ENCODE measurements at regions not wholly inside any gene's neighbourhood (a gene's known extent, or its start where the extent isn't known, plus 50 kb on each side); places are given as distances from the start of the nearest gene placed in this dataset.

DNA sequence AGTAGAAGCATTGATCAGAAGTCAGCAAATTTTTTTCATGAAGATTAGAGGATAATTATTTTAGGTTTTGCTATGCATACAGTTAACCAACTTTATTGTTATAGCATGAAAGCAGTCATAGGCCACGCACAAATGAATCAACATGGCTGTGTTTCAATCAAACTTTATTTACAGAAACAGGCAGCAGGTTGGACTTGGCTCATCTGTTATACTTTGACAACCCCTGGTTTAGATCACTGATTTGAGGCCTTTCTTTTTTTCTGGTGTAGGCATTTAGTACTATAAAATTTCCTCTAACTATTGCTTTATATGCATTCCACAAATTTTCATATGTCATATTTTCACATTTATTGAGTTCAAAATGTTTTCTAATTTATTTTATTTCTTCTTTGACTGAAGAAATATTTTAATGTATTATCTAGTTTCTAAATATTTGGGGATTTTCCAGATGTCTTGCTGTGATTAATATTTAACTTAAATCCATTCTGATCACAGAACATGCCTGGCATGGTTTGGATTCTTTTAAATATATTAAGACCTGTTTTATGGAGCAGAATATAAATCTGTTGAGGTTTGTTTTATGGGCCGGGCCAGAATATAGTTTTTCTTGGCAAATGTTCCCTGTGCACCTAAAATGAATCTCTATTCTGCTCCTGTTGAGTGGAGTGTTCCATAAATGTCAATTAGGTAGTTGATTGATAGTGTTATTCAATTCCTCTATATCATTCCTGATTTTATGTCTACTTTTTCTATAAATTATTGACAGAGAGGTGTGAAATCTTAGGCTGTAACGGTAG lies 116.3 kb upstream of the KLHL29 start:
- TF ChIP-seq CTCF (IDR thresholded peaks at IDR 0.05; ENCODE audit: insufficient read depth, low read length, poor library complexity, severe bottlenecking) = no peak
- H3K36me3 ChIP-seq (ENCODE audit: control insufficient read depth, insufficient read depth, low read length) = no peaks in the 10 kb centered on the region
- H3K4me3 ChIP-seq (replicated peaks; ENCODE audit: low read depth, low read length) = no peak overlapping the region
- DNase-seq (ENCODE audit: extremely low read depth, insufficient read length) = no peak
- no peaks in the 10 kb centered on the region for H3K27me3 ChIP-seq (replicated peaks; ENCODE audit: control insufficient read depth, insufficient read depth, low read length)

GRCh38 chr2:23269747-23270146 lies 115.2 kb upstream of the KLHL29 start:
- DNase-seq (ENCODE audit: extremely low read depth, insufficient read length) = no peak
- TF ChIP-seq CTCF (IDR thresholded peaks at IDR 0.05; ENCODE audit: insufficient read depth, low read length, poor library complexity, severe bottlenecking) = no peak
- Histone ChIP-seq H3K4me3 (replicated peaks; ENCODE audit: low read depth, low read length) (no peak overlapping the region), H3K27me3 (replicated peaks; ENCODE audit: control insufficient read depth, insufficient read depth, low read length) (no peaks in the 10 kb centered on the region), H3K36me3 (ENCODE audit: control insufficient read depth, insufficient read depth, low read length) (no peaks in the 10 kb centered on the region)

GRCh38 chr2:23270810-23271209 lies 114.2 kb upstream of the KLHL29 start:
- Histone ChIP-seq H3K36me3 (ENCODE audit: control insufficient read depth, insufficient read depth, low read length) (no peaks in the 10 kb centered on the region), H3K4me3 (replicated peaks; ENCODE audit: low read depth, low read length) (no peak overlapping the region), H3K27me3 (replicated peaks; ENCODE audit: control insufficient read depth, insufficient read depth, low read length) (no peaks in the 10 kb centered on the region)
- no peak for DNase-seq (ENCODE audit: extremely low read depth, insufficient read length)
- no peak for TF ChIP-seq CTCF (IDR thresholded peaks at IDR 0.05; ENCODE audit: insufficient read depth, low read length, poor library complexity, severe bottlenecking)

DNA sequence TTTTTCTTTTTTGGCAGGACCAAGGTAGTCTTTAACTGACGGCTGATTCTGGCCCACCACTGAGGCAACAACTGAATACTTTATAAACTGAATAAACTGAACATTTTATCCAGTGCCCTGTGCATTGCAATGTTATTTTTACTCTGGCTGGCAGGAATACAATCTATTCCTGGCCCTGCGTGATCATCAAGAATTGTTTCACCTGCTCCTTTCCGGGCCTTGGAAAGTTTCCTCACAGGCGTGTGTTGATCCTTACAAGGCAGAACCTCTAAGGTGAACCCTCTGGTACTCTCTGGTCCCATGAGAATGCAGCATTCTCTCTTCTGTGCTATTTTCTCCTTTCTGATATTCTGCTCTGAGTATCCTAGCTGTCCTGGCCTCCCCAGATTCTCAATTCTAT lies 113.7 kb upstream of the KLHL29 start:
- no peak for DNase-seq (ENCODE audit: extremely low read depth, insufficient read length)
- no peak overlapping the region for H3K4me3 ChIP-seq (replicated peaks; ENCODE audit: low read depth, low read length)

DNA sequence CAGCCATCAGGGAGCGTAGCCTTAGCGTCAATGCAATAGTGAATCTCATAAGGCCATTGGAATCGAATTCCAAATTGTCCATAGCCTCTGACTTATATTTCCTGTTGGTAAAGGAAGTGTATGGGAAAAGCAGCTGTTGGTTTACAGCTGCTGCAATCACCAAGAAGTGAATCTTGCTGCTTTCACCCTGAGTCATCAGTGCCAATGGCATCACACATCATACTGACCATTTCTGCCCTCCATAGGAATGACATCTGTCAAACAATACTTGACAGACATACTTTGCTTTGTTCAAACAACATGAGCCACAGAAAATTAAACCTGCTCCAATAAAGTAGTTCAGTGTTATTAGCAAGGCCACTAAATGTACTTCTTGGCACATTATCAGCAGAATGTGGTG lies 111.2 kb upstream of the KLHL29 start:
- H3K4me3 ChIP-seq (replicated peaks; ENCODE audit: low read depth, low read length) = no peak overlapping the region
- H3K36me3 ChIP-seq (ENCODE audit: control insufficient read depth, insufficient read depth, low read length) = no peaks in the 10 kb centered on the region
- no peak for TF ChIP-seq CTCF (IDR thresholded peaks at IDR 0.05; ENCODE audit: insufficient read depth, low read length, poor library complexity, severe bottlenecking)
- no peaks in the 10 kb centered on the region; the same call in 1 of the 2 replicates for H3K27me3 ChIP-seq (replicated peaks; ENCODE audit: control insufficient read depth, insufficient read depth, low read length)
- no peak for DNase-seq (ENCODE audit: extremely low read depth, insufficient read length)

More for the DNA sequence above, 113.7 kb upstream of the KLHL29 start:
- Histone ChIP-seq H3K36me3 (ENCODE audit: control insufficient read depth, insufficient read depth, low read length) (no peaks in the 10 kb centered on the region), H3K27me3 (replicated peaks; ENCODE audit: control insufficient read depth, insufficient read depth, low read length) (no peaks in the 10 kb centered on the region)
- TF ChIP-seq CTCF (IDR thresholded peaks at IDR 0.05; ENCODE audit: insufficient read depth, low read length, poor library complexity, severe bottlenecking) = no peak
